ENCODE measurements at regions not wholly inside any gene's neighbourhood (a gene's known extent, or its start where the extent isn't known, plus 50 kb on each side); places are given as distances from the start of the nearest gene placed in this dataset.

GRCh38 chr3:187587076-187587475 is 83.1 kb downstream of the SST start:
- TF ChIP-seq SPI1 (IDR thresholded peaks at IDR 0.05; ENCODE audit: borderline replicate concordance, low read depth) = peak; percentile 80; the same call in 1 of the 2 replicates
- TF ChIP-seq, protein P1, sequence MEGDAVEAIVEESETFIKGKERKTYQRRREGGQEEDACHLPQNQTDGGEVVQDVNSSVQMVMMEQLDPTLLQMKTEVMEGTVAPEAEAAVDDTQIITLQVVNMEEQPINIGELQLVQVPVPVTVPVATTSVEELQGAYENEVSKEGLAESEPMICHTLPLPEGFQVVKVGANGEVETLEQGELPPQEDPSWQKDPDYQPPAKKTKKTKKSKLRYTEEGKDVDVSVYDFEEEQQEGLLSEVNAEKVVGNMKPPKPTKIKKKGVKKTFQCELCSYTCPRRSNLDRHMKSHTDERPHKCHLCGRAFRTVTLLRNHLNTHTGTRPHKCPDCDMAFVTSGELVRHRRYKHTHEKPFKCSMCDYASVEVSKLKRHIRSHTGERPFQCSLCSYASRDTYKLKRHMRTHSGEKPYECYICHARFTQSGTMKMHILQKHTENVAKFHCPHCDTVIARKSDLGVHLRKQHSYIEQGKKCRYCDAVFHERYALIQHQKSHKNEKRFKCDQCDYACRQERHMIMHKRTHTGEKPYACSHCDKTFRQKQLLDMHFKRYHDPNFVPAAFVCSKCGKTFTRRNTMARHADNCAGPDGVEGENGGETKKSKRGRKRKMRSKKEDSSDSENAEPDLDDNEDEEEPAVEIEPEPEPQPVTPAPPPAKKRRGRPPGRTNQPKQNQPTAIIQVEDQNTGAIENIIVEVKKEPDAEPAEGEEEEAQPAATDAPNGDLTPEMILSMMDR (IDR thresholded peaks at IDR 0.05; ENCODE audit: insufficient read depth, low read length) = no peak
- peak in 1 of 2 experiments; percentile 40 for DNase-seq (ENCODE audit: low read depth in 1 of 2, low spot score in 1 of 2)
- no peaks in the 10 kb centered on the region for H3K27me3 ChIP-seq (ENCODE audit: insufficient read depth, poor library complexity, severe bottlenecking)
- H3K4me3 ChIP-seq (replicated peaks; ENCODE audit: insufficient read depth, low read length) = no peak overlapping the region
- H3K27ac ChIP-seq (replicated peaks) = no peak overlapping the region

DNA sequence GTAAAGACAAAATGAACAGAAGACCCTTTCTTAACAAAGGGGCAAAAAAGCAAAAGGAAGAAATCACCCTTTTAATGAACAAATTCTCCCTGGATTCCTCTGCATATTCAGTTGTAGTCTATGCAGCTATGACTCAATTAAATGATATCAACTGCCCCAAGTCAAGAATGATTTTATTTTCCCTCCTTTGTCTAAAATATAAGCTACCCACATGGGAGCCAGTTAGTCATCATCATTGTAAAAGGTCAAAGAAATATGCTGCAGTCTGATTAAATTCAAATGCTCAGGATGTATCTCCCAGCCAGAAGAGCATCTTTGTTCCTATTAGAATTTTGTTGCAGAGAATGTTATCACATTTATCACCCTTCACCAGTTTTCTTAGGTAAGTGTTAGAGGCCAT is 84.0 kb downstream of the SST start:
- no peak overlapping the region for H3K27ac ChIP-seq (replicated peaks)
- H3K27me3 ChIP-seq (ENCODE audit: insufficient read depth, poor library complexity, severe bottlenecking) = no peaks in the 10 kb centered on the region
- H3K4me3 ChIP-seq (replicated peaks; ENCODE audit: insufficient read depth, low read length) = no peak overlapping the region
- no peak for DNase-seq (ENCODE audit: low read depth in 1 of 2, low spot score in 1 of 2)
- TF ChIP-seq GABPA (IDR thresholded peaks at IDR 0.05; ENCODE audit: low read depth) (no peak), POLR2AphosphoS5 (IDR thresholded peaks at IDR 0.05; ENCODE audit: low read depth) (no peak), SPI1 (IDR thresholded peaks at IDR 0.05; ENCODE audit: borderline replicate concordance, low read depth) (no peak)
- TF ChIP-seq, protein P1 (IDR thresholded peaks at IDR 0.05; ENCODE audit: insufficient read depth, low read length) = no peak
- TF ChIP-seq, protein P2, sequence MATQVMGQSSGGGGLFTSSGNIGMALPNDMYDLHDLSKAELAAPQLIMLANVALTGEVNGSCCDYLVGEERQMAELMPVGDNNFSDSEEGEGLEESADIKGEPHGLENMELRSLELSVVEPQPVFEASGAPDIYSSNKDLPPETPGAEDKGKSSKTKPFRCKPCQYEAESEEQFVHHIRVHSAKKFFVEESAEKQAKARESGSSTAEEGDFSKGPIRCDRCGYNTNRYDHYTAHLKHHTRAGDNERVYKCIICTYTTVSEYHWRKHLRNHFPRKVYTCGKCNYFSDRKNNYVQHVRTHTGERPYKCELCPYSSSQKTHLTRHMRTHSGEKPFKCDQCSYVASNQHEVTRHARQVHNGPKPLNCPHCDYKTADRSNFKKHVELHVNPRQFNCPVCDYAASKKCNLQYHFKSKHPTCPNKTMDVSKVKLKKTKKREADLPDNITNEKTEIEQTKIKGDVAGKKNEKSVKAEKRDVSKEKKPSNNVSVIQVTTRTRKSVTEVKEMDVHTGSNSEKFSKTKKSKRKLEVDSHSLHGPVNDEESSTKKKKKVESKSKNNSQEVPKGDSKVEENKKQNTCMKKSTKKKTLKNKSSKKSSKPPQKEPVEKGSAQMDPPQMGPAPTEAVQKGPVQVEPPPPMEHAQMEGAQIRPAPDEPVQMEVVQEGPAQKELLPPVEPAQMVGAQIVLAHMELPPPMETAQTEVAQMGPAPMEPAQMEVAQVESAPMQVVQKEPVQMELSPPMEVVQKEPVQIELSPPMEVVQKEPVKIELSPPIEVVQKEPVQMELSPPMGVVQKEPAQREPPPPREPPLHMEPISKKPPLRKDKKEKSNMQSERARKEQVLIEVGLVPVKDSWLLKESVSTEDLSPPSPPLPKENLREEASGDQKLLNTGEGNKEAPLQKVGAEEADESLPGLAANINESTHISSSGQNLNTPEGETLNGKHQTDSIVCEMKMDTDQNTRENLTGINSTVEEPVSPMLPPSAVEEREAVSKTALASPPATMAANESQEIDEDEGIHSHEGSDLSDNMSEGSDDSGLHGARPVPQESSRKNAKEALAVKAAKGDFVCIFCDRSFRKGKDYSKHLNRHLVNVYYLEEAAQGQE (IDR thresholded peaks at IDR 0.05; ENCODE audit: insufficient replicate concordance, low read depth) = no peak

- TF ChIP-seq GABPA (IDR thresholded peaks at IDR 0.05; ENCODE audit: low read depth) (no peak), SPI1 (IDR thresholded peaks at IDR 0.05; ENCODE audit: borderline replicate concordance, low read depth) (no peak), POLR2AphosphoS5 (IDR thresholded peaks at IDR 0.05; ENCODE audit: low read depth) (no peak)
- TF ChIP-seq, protein P1 (IDR thresholded peaks at IDR 0.05; ENCODE audit: insufficient read depth, low read length) = no peak
- TF ChIP-seq, protein P2 (IDR thresholded peaks at IDR 0.05; ENCODE audit: insufficient replicate concordance, low read depth) = no peak
- Histone ChIP-seq H3K27ac (replicated peaks) (no peak overlapping the region), H3K4me3 (replicated peaks; ENCODE audit: insufficient read depth, low read length) (no peak overlapping the region), H3K27me3 (ENCODE audit: insufficient read depth, poor library complexity, severe bottlenecking) (no peaks in the 10 kb centered on the region)
- no peak for DNase-seq (ENCODE audit: low read depth in 1 of 2, low spot score in 1 of 2)
Observed at GRCh38 chr3:187572441-187572840, 97.8 kb downstream of the SST start.

DNA sequence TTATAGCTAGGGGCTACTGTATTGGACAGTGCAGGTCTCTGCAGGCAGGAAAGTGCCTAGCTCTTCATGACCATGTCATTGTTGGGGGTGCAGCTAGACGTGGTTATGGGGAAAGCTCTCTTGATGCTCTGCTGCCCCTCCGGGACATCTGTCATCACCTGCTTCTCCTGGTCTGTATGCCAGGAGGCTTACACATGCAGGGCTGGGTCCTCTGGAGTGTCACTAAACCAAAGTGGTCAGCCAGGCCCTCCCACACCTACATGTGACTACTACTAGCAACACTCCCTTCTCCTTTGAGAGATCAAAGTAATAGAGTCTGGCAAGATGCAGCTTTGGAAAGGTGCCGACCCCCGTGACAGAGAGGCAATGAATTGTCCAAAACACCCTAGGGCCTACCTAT is 98.5 kb downstream of the SST start:
- no peak overlapping the region for H3K4me3 ChIP-seq (replicated peaks; ENCODE audit: insufficient read depth, low read length)
- TF ChIP-seq SPI1 (IDR thresholded peaks at IDR 0.05; ENCODE audit: borderline replicate concordance, low read depth) = no peak
- no peak for TF ChIP-seq GABPA (IDR thresholded peaks at IDR 0.05; ENCODE audit: low read depth)
- no peaks in the 10 kb centered on the region for H3K27me3 ChIP-seq (ENCODE audit: insufficient read depth, poor library complexity, severe bottlenecking)
- no peak overlapping the region for H3K27ac ChIP-seq (replicated peaks)
- no peak for DNase-seq (ENCODE audit: low read depth in 1 of 2, low spot score in 1 of 2)

Data from HL-60 (cell line).